IMR-90 (cell line): ENCODE measurements at regions not wholly inside any gene's neighbourhood (a gene's known extent, or its start where the extent isn't known, plus 50 kb on each side); places are given as distances from the start of the nearest gene placed in this dataset.

Experiments
- CEBPB ChIP-seq: IDR thresholded peaks from 2 replicates; pipeline ENCODE4 v1.6.1; 2012; ENCODE audit warnings: low read depth, low read length, improper control_type of control experiment
- POLR2A ChIP-seq: IDR thresholded peaks from 2 replicates; pipeline ENCODE4 v1.6.1; 2012; ENCODE audit warnings: mild to moderate bottlenecking, low read depth, low read length
- RCOR1 ChIP-seq: IDR thresholded peaks from 2 replicates; pipeline ENCODE4 v1.6.1; 2012; ENCODE audit warnings: mild to moderate bottlenecking, low read length, improper control_type of control experiment; ENCODE audit not compliant: insufficient replicate concordance
- RFX5 ChIP-seq: IDR thresholded peaks from 2 replicates; pipeline ENCODE4 v1.8.0; 2012; ENCODE audit warnings: low read depth, mild to moderate bottlenecking, low read length, moderate library complexity
- SMC3 ChIP-seq: fragments of 150-350 bp; IDR thresholded peaks from 2 replicates; pipeline ENCODE4 v1.6.1; 2016; ENCODE audit warnings: low read depth, mild to moderate bottlenecking, antibody characterized with exemption, low read length, moderate library complexity
- TF ChIP-seq, protein P1 (sequence below): conservative IDR thresholded peaks from 2 replicates; pipeline ENCODE4 v1.5.1; 2012; ENCODE audit warnings: mild to moderate bottlenecking, low read depth, low read length, improper control_type of control experiment

DNA sequence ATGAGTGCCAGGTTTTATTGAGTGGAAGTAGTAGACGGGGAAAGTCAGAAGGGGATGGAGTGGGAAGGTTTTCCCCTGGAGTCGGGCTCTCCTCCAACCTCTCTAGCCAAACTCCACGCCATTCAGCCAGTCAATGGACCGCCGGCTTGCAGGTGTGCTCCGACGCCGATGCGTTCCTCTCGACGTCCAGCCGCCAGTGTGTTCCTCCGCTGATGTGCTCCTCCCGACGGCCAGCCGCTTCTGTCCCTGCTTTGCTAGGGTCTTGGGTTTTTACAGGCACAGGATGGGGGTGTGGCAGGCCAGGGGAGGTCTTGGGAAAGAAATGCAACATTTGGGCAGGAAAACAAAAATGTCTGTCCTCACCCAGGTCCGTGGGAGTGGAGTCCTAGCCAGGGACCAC, 94.3 kb upstream of the TEX51 start:
- no peak for TF ChIP-seq POLR2A
- no peak for TF ChIP-seq CEBPB
- TF ChIP-seq, protein P1, sequence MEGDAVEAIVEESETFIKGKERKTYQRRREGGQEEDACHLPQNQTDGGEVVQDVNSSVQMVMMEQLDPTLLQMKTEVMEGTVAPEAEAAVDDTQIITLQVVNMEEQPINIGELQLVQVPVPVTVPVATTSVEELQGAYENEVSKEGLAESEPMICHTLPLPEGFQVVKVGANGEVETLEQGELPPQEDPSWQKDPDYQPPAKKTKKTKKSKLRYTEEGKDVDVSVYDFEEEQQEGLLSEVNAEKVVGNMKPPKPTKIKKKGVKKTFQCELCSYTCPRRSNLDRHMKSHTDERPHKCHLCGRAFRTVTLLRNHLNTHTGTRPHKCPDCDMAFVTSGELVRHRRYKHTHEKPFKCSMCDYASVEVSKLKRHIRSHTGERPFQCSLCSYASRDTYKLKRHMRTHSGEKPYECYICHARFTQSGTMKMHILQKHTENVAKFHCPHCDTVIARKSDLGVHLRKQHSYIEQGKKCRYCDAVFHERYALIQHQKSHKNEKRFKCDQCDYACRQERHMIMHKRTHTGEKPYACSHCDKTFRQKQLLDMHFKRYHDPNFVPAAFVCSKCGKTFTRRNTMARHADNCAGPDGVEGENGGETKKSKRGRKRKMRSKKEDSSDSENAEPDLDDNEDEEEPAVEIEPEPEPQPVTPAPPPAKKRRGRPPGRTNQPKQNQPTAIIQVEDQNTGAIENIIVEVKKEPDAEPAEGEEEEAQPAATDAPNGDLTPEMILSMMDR, result no peak
- no peak for TF ChIP-seq SMC3
- no peak for TF ChIP-seq RFX5
- no peak for TF ChIP-seq RCOR1
